Smooth muscle cell (in vitro differentiated cells): ENCODE measurements at regions not wholly inside any gene's neighbourhood (a gene's known extent, or its start where the extent isn't known, plus 50 kb on each side); places are given as distances from the start of the nearest gene placed in this dataset.
"Not testable (repeated sequence)": the region's sequence is repeated elsewhere in the genome, so short reads cannot be mapped to it uniquely, and the experiment has no call there.

Experiments
- DNase-seq: peaks from one replicate; lab custom pipeline; 2025; ENCODE audit not compliant: unreplicated experiment; lab: John Stamatoyannopoulos, UW
- H2AFZ ChIP-seq: fragments of 200-600 bp; sonication (generic); 2 replicates; pipeline ENCODE4 v1.6.0; 2016; ENCODE audit warnings: antibody characterized with exemption, low read depth, mild to moderate bottlenecking
- H3F3A ChIP-seq: fragments of 200-600 bp; sonication (generic); 2 replicates; pipeline ENCODE4 v1.6.0; 2017; ENCODE audit warnings: antibody characterized with exemption, low read depth
- H3K27ac ChIP-seq: fragments of 200-600 bp; sonication (generic); 2 replicates; pipeline ENCODE4 v1.5.1; 2016; ENCODE audit warnings: low read depth, mild to moderate bottlenecking
- H3K27me3 ChIP-seq: fragments of 200-600 bp; sonication (generic); 2 replicates; pipeline ENCODE4 v1.6.1; 2016; ENCODE audit warnings: low read depth, mild to moderate bottlenecking
- H3K36me3 ChIP-seq: fragments of 200-600 bp; sonication (generic); 2 replicates; pipeline ENCODE4 v1.5.1; 2016; ENCODE audit warnings: low read depth
- H3K4me1 ChIP-seq: fragments of 200-600 bp; sonication (generic); 2 replicates; pipeline ENCODE4 v1.5.1; 2016; ENCODE audit warnings: low read depth
- H3K4me2 ChIP-seq: fragments of 200-600 bp; sonication (generic); 2 replicates; pipeline ENCODE4 v1.6.0; 2016; ENCODE audit warnings: mild to moderate bottlenecking
- H3K4me3 ChIP-seq: fragments of 200-600 bp; sonication (generic); 2 replicates; pipeline ENCODE4 v1.5.1; 2016; ENCODE audit warnings: mild to moderate bottlenecking
- H3K79me2 ChIP-seq: fragments of 200-600 bp; sonication (generic); 2 replicates; pipeline ENCODE4 v1.6.0; 2016; ENCODE audit warnings: low read depth, mild to moderate bottlenecking
- H3K9ac ChIP-seq: fragments of 200-600 bp; sonication (generic); 2 replicates; pipeline ENCODE4 v1.6.0; 2016; ENCODE audit warnings: low read depth
- H3K9me3 ChIP-seq: fragments of 200-600 bp; sonication (generic); replicated peaks from 2 replicates; pipeline ENCODE4 v1.5.1; 2016; ENCODE audit warnings: low read depth
- H4K20me1 ChIP-seq: fragments of 200-600 bp; sonication (generic); 2 replicates; pipeline ENCODE4 v1.6.0; 2016; ENCODE audit warnings: low read depth
- WGBS: methylation state at CpG from one replicate; pipeline ENCODE4 v1.1.7; 2016; ENCODE audit warnings: low lambda C conversion rate; 5-methylcytosine and 5-hydroxymethylcytosine counted together
- TF ChIP-seq, protein P1 (sequence below): fragments of 200-600 bp; sonication (generic); IDR thresholded peaks from 2 replicates; pipeline ENCODE4 v1.5.1; 2017; ENCODE audit warnings: borderline replicate concordance, mild to moderate bottlenecking, antibody characterized with exemption; ENCODE audit not compliant: insufficient read depth, poor library complexity, severe bottlenecking

DNA sequence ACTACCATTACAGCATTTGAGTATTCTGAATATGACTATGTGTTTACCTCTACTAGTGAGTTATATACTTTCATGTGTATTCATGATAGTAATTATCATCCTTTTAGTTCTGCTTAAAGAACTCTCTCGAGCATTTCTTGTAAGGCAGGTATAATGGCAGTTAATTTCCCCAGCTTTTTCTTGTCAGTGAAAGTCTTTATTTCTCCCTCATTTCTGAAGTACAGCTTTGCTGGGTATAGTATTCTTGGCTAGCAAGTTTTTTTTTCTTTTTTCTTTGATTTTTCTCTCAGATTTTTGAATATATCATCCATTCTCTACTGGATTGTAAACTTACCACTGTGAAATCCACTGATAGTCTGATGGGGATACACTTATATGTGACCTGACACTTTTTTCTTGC lies 165.9 kb upstream of the ARHGAP5 start:
- no peaks in the 10 kb centered on the region for H3K4me1 ChIP-seq
- H4K20me1 ChIP-seq: no peaks in the 10 kb centered on the region
- no peaks in the 10 kb centered on the region for H3K36me3 ChIP-seq
- H3K4me2 ChIP-seq: no peak overlapping the region
- H3K27me3 ChIP-seq: no peaks in the 10 kb centered on the region
- H3K9me3 ChIP-seq: no peaks in the 10 kb centered on the region
- no peak overlapping the region for H2AFZ ChIP-seq
- no peaks in the 10 kb centered on the region for H3K79me2 ChIP-seq
- no peak for DNase-seq
- TF ChIP-seq, protein P1, sequence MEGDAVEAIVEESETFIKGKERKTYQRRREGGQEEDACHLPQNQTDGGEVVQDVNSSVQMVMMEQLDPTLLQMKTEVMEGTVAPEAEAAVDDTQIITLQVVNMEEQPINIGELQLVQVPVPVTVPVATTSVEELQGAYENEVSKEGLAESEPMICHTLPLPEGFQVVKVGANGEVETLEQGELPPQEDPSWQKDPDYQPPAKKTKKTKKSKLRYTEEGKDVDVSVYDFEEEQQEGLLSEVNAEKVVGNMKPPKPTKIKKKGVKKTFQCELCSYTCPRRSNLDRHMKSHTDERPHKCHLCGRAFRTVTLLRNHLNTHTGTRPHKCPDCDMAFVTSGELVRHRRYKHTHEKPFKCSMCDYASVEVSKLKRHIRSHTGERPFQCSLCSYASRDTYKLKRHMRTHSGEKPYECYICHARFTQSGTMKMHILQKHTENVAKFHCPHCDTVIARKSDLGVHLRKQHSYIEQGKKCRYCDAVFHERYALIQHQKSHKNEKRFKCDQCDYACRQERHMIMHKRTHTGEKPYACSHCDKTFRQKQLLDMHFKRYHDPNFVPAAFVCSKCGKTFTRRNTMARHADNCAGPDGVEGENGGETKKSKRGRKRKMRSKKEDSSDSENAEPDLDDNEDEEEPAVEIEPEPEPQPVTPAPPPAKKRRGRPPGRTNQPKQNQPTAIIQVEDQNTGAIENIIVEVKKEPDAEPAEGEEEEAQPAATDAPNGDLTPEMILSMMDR: no peak
- no peak overlapping the region for H3K9ac ChIP-seq
- no peak overlapping the region for H3K27ac ChIP-seq
- WGBS: 49% methylated on average over 1 of the region's 1 CpG
- no peak overlapping the region for H3K4me3 ChIP-seq
- no peaks in the 10 kb centered on the region for H3F3A ChIP-seq

DNA sequence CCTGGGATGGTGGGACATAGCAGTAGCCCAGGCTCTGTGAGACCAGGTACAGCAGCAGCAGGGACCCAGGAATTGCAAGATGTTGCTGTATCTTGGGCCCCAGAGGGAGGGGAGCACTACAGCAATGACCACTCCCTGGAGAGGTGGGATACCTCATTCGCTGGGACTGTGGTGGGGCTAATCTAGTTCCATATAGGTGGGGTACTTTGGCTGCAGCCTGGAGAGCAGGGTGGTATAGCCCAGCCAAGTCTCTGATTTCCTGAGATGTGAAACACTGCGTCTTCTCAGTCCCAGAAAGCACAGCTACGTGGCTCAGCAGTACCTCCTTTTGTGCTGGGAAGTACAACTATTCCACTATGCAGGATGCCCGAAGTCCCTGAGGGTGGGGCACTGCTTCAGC lies 163.7 kb upstream of the ARHGAP5 start:
- H3K9me3 ChIP-seq: no peaks in the 10 kb centered on the region
- H3F3A ChIP-seq: no peaks in the 10 kb centered on the region
- 96% methylated on average over 4 of the region's 4 CpGs for WGBS
- no peaks in the 10 kb centered on the region for H3K27me3 ChIP-seq
- no peak overlapping the region for H2AFZ ChIP-seq
- TF ChIP-seq, protein P1: no peak
- H3K9ac ChIP-seq: no peak overlapping the region
- no peak for DNase-seq
- no peaks in the 10 kb centered on the region for H4K20me1 ChIP-seq
- H3K4me1 ChIP-seq: no peaks in the 10 kb centered on the region
- no peaks in the 10 kb centered on the region for H3K79me2 ChIP-seq
- H3K27ac ChIP-seq: no peak overlapping the region
- no peak overlapping the region for H3K4me3 ChIP-seq
- H3K4me2 ChIP-seq: no peak overlapping the region
- no peaks in the 10 kb centered on the region for H3K36me3 ChIP-seq

DNA sequence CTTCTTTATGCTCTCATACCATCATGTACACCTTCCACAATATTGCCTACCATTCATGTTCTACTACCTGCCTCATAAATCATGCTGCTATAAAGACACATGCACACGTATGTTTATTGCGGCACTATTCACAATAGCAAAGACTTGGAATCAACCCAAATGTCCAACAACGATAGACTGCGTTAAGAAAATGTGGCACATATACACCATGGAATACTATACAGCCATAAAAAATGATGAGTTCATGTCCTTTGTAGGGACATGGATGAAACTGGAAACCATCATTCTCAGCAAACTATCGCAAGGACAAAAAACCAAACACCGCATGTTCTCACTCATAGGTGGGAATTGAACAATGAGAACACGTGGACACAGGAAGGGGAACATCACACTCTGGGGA lies 158.8 kb upstream of the ARHGAP5 start:
- 96% methylated on average over 5 of the region's 7 CpGs for WGBS
- not testable (repeated sequence) for H3K36me3 ChIP-seq, H3K27me3 ChIP-seq, H3K79me2 ChIP-seq, H4K20me1 ChIP-seq, DNase-seq, H3K4me3 ChIP-seq, H3F3A ChIP-seq, H3K9ac ChIP-seq, H3K4me2 ChIP-seq, H3K9me3 ChIP-seq, H3K27ac ChIP-seq, H3K4me1 ChIP-seq, H2AFZ ChIP-seq

DNA sequence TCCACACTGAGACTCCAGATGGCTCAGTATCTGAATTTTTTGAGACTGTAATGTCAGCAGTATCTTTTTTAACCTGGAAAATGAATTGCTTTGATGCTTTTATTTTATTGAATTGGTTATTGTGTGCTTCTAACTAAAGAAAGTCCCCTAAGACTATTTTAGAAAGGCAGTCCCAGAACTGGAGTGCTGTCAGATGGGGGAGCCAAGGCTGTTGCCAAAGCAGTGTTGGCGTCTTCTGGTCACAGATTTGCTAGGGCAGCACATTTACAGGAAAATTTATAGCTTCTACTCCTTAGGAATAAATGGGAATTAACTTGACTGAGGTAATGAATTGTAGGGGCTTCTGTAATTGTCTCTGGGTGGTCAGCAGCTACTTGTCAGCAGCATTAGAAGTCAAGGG lies 157.1 kb upstream of the ARHGAP5 start:
- DNase-seq: no peak
- H3K4me2 ChIP-seq: no peak overlapping the region
- H2AFZ ChIP-seq: no peak overlapping the region
- H3K27ac ChIP-seq: no peak overlapping the region
- H3K4me1 ChIP-seq: peaks cover 4% of the 10 kb centered on the region
- no peaks in the 10 kb centered on the region for H3F3A ChIP-seq
- 90% methylated on average over 1 of the region's 1 CpG for WGBS
- no peaks in the 10 kb centered on the region for H3K36me3 ChIP-seq
- TF ChIP-seq, protein P1: no peak
- H3K4me3 ChIP-seq: no peak overlapping the region
- no peaks in the 10 kb centered on the region for H3K79me2 ChIP-seq
- H3K9ac ChIP-seq: no peak overlapping the region
- no peaks in the 10 kb centered on the region for H4K20me1 ChIP-seq
- H3K9me3 ChIP-seq: no peaks in the 10 kb centered on the region
- H3K27me3 ChIP-seq: no peaks in the 10 kb centered on the region
